ENCODE measurements at regions not wholly inside any gene's neighbourhood (a gene's known extent, or its start where the extent isn't known, plus 50 kb on each side); places are given as distances from the start of the nearest gene placed in this dataset.
"Not testable (repeated sequence)": the region's sequence is repeated elsewhere in the genome, so short reads cannot be mapped to it uniquely, and the experiment has no call there.

DNA sequence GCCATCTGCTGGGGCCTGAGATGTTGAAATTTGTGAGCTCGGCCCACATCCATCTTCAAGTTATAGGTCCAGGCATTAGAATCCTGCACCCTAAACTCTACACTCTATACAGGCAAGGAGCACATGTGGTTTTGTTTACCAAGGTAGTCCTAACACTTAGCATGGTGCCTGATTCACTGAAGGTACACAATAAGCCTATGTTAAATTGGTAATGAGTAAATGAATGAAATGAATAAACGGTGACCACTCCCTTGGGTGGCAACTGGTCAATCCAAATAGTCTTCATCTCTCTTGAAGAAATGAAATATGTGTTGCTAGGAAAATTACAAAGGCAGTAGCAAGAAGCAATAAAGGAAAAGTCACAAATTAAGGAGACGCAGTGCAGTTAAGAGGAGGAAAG is 359.3 kb upstream of the UBE2E2 start:
- no peak for DNase-seq

DNA sequence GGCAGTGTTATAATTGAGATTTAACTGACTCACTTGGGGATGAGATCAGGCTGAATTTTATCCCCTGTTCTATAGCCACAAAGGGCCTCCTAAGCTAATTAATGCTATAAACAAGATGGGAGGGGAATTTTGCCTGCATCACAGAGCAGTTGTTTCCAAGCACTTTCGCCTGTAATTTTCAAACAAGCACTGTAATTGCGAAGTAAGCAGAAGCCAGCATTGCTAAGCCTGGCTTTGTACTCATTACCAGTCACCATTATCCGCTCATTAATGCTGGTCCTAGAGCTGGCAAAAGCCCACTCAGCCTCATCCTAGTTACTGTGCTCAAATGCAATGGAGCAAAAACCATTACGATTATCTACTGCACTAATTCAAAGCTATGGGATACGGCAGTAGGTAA is 356.6 kb upstream of the UBE2E2 start:
- DNase-seq = no peak

DNA sequence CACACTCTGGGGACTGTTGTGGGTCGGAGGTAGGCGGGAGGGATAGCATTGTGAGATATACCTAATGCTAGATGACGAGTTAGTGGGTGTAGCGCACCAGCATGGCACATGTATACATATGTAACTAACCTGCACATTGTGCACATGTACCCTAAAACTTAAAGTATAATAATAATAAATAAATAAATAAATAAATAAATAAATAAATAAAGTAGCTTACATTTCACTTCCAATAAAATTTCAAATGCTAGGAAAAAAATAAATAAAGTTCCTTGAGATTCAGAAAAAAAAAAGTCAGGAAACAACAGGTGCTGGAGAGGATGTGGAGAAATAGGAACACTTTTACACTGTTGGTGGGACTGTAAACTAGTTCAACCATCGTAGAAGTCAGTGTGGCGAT is 353.5 kb upstream of the UBE2E2 start:
- DNase-seq = not testable (repeated sequence)

DNA sequence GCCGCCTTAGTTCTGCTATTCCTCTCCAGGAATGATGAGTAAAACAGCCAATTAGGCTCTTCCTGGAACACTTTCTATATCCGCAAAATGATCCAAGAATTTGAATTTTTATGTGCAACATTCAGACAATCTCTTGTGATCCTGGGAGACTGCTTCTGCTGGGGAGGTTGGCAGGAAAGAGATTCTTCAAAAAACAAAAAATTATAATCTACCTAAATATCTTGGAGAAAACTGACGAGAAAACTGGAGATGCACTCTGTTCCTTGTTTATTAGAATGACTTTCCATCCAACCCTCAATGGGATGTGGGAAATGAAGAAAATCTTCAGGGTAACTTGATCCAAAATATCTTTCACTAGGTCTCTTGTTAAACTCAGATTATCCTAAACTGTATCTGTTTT is 346.3 kb upstream of the UBE2E2 start:
- DNase-seq = no peak

DNA sequence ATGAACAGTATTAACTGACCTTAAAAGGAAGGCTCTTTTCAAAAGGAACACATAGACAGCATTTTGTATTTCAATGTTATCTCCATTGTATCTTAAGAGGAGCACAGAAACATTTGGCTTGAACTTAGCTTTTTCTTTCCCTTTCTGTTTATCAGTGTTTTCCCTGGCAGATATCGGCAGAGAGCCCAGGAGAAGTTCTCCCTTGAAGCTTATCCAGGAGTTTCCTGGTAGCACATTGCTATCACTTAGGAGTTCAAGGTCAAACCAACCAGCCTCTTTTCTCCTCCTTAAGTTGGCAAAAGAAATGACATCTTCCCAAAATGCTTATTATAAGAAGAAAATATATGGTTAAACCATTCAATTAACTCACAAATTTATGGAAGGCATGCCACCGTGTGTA is 344.6 kb upstream of the UBE2E2 start:
- DNase-seq = no peak

DNA sequence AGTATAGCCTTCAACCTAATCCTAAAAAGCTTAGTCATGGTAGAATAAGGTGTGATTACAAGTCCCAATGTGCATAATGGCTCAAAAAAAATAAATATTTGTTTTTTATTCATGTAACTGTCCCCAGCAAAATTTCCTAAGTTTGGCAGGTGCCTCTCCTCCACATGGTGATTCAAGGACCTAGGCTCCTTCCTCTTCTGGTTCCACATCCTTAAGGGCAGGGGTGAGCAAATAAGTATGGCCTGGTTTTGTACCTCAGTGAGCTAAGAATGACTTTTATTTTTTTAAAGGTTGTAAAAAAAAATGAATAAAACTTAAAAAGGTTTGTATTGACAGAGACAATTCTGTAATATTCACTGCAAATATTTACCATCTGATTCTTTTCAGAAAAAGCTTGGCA is 343.5 kb upstream of the UBE2E2 start:
- no peak for DNase-seq

DNA sequence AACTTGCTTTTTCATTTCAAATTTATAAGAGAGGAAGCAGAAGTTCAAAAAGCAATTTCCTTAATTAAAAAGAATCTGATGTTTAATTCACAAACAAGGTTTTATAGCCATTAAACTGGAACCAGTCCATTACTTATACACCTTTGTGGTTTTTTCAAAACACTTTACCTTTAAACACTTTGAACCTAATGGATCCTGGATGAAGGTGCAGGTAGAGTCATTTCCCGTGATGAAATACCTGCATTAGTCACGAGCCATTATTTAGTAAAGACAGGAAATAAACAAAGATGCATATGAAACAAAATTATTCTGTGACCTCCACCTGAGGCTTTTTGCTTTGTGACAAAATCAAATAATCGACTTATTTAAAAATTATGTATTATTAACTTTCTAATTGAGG is 341.7 kb upstream of the UBE2E2 start:
- no peak for DNase-seq

DNA sequence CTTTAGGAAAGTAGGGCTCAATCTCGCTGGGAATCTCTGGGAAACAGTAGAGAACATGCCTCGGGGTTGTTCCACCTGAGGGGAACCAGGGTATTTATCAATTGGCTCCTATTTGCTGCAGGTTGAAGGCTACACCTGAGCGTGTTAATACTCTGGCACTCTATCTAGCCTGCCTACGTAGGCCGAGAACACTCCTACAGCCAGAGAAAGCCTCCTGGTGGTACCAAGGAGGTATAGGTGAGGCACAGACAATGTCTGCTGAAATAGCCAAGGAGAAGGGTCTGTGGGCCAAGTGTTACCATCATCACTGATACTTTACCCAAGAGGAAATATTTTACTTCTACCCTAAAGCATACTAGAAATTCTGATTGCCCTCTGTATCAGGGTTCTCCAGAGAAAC is 341.0 kb upstream of the UBE2E2 start:
- DNase-seq = no peak

DNA sequence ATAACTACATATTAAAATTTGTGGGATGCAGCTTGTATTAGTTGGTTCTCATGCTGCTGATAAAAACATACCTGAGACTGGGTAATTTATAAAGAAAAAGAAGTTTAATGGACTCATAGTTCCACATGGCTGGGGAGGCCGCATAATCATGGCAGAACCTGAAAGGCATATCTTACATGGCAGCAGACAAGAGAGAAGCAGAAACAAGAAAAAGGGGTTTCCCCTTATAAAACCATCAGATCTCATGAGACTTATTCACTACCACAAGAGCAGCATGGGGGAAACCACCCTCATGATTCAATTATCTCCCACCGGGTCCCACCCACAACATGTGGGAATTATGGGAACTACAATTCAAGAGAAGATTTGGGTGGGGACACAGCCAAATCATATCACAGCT is 320.3 kb upstream of the UBE2E2 start:
- not testable (repeated sequence) for DNase-seq

DNA sequence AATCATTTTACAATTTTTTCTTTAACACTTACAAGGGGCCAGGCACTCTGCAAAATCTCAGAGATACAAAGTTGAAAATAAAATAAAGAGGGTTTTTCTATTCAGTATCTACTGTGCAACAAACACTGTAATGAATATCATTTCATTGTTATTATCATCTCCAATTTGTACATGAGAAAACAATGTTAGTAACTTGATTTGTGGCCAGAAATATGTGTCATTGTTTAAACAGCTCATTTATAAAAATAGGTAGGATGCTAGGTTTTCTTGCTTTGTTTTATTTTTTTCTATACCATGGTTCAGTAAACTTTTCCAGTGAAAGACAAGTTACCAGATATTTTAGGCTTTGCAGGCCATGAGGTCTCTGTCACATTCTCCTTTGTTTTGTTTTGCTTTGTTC is 318.1 kb upstream of the UBE2E2 start:
- DNase-seq = no peak

DNA sequence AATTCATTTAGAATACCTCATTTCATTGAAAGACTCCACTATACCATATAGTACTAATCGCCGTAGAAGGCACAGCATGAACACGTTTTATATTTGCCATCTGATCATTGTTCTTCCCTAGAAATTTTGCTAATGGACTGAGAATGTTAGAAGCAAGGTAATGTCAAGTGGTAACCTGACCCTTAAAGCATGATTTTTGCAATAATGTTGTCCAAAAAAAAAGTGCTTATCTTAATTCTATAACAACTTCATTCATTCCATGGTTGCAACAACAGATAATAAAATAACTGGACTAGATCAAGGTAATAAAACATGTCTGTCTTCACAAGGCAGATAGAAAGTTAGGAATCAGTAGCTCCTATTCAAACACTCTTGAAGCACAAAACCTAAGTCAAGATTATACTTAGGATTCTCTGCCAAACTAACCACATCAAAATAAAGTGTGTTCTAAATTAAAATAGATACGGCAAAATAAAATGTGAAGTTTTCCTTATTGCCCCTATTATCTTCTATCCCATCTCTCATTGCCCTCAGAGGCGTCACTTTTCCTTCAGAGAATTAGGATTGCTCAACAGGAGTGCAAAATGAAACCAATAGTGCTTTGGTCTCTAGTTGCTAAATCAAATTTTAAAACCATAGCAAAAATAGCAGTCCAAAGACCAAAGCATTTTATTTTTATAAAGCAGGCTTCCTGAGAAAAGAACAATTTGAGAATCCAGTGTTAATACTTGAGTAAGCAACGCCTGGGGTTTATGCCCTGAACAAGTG is 317.4 kb upstream of the UBE2E2 start:
- DNase-seq = no peak

DNA sequence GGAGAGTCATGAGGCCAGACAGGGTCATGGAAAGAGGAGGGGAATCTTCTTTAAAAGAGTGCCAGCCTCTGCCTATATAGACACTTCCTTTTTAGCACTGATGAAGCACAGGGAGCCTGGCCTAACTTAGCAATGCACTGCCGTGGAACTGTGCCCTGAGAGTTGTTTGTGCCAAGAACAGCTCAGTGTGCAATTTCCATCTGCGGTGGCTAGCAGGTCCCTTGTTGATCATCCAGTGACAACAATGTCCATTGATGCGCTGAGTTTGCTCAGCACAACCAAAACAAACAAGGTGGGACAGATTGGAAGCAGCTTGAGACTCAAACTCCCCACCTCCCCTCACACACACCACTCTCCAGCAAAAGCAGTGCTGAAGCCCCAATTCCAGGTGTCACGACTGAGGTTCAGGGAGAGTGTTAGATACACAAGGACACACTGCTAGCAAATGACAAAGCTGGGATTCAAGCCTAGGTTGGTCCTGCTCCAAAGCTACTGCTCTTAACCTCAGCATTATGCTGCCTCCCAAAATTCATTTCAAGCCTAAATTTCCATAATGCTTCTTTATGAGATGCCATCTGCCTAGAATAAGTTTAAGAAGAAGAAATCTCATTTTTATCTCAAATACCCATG is 316.6 kb upstream of the UBE2E2 start:
- DNase-seq = no peak

DNA sequence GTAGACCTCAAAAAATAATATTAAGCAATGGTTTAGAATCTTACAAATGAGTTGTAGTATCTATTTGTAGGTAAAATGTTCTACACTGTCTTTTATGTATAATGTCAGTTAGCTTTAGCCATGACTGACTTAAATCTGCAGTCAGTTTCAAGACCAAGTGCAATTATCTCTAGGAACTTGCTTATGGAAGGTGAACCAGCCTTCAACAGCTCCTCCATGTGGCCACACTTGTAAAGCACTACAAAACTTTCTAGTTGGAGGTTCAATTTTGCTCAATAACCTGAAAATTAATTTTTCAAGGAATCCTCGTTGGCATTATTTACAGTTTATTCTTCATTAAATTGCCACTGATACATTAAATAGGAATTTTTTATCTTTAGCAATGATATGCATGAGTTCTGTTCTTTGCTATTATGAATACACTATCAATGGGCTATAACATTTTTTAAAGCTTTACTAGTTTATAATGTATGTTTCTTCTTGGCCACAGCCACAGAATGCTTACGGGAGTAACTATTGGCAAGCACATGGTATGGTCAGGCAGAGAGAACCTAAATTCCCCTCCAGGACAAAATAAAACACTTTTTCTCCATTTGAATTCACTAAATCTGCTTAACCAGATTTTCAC is 315.3 kb upstream of the UBE2E2 start:
- DNase-seq = no peak

DNA sequence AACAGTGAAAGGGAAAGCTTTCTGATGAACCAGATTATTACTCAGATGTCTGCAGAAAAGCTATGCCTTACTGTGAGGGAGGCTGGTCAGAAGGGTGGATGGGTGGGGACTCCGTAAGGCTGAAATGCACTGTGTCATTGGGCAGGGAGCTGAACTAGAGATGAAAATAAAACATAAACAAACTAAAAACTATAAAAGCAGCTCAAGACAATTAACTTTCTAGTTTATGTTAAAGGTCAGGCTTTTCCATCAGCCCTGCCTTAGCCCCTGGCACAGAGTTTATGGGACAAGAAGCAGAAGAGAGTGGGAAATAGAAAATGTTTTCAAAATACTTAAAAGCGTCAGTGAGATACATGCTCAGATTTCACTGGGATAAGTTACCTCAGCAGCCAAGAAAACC is 310.0 kb upstream of the UBE2E2 start:
- DNase-seq = no peak

DNA sequence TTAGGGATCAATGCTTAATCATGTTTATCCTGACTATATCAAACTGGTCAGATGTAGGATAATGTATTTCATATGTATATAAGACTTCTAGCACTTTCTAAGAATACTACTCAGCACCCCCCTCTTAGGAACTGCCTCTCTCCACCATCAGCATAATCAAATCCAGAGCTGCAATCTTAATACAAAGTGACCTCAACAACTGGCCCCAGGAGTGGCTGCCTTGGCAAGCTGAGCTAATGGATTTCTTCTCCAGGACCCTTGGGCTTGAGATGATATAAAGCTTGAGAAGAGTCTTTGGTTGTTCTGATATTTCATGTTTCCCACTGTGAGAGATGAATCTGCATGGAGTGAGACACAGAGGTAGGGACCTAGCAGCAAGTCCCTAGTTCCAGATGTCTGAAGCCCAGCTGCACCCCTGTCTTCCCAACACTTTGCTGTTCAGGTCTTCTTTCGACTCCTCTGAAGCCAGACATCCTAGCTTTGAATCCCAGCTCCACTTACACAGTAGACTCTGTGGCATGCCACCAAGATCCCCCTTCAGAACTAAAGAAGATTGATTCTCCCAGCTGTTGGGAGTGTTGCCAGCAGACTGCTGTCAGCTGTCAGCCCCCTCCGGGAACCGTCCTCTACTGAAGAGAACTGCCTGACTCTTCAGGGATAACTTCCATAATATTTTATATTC is 309.3 kb upstream of the UBE2E2 start:
- DNase-seq = no peak

DNA sequence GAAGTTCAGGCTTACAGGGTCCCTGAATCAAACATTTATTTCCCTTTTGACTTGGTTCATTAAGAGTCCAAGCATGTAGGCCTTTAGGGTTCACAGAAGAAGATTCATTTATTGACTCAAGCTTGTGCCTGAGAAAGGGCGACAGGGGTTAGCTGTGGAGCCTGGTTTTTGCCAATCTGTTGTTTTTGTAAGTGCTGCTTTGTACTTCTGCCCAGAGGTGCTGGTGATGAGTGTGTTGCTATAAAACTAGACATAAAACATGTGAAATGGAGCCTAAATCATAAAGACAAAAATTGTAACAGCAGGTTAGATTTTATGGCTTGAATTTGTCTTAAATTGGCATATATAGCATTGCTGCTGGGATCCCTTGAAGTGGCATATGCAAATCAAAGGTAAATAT is 308.3 kb upstream of the UBE2E2 start:
- no peak for DNase-seq

DNA sequence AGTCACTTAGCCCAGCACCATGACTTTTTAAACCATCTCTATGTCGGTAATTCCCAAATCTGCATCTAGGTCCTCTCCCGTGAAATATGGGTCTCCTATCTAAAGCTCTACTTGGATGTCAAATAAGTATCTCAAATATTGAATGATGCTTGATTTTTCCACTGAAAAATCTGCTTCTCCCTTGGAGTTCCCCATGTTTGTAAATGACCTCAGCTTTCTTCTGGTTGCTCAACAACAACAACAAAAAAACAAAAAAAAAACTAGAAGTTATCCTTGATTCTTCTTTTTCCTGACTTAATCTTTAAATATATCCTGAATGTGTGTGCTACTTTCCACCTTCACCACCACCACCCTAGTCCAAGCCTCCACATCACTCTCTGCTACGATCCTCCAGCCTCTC is 307.5 kb upstream of the UBE2E2 start:
- DNase-seq = no peak

DNA sequence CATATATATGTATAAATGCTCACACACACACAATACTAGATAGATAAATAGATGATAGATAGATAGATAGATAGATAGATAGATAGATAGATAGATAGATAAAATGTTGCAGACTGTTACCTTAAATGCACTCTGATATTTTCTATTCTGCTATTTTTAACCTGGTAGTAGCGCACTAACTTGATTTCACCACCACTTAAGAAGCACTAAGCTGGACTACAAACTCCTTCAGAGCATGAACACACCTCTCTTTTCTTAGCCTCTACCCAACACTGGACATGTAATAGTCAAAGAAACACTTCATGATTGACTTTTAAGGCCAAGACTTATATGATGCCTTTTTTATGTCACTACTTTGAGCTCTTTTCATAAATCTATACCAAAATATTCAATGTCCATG is 304.6 kb upstream of the UBE2E2 start:
- no peak for DNase-seq

DNA sequence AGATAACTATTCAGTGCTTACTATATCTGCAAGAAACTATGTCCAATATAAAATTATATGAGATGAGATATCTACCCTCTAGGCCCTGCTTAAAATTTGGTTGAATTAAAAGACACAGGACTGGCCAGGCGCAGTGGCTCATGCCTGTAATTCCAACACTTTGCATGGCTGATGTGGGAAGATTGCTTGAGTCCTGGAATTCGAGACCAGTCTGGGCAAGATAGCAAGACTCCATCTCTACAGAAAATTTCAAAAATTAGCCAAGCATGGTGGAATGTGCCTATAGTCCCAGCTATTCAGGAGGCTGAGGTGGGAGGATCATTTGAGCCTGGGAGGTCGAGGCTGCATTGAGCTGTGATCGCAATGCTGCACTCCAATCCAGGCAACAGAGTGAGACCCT is 303.7 kb upstream of the UBE2E2 start:
- DNase-seq = no peak

DNA sequence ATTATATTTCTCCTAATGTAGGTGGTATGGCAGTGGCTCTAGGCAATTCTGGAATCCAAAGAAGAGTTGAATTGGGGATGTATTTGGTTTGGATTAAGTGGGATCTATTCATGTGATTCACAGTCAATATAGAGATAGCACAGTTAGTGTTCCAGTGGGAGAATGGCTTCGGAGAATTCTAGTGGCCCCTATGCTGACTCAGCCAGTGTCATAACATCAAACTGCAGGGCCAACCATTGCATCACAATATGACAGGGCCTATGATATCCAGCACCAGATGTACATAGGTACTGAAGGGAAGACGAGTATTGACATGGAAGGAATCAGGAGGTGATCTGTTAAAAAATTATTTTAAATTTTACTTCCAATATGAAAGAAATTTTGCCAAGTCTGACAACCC is 302.8 kb upstream of the UBE2E2 start:
- no peak for DNase-seq

DNA sequence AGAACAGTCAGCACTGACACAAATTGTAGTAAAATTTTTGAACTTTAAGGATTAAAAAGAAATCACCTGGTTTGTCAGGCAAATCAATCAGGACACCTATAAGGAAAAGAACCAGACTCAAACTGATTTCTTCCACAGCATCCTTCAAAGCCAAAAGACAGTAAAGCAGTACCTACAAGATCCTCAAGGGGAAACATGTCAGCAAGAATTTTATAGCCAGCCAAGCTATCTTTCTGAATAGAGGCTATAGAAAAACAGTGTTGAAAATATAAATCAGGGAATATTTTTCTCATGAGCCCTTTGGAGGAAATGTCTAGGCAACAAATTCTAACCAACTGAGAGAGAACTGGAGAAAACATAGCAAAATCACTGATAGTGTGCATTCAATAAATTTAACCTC is 301.4 kb upstream of the UBE2E2 start:
- no peak for DNase-seq

DNA sequence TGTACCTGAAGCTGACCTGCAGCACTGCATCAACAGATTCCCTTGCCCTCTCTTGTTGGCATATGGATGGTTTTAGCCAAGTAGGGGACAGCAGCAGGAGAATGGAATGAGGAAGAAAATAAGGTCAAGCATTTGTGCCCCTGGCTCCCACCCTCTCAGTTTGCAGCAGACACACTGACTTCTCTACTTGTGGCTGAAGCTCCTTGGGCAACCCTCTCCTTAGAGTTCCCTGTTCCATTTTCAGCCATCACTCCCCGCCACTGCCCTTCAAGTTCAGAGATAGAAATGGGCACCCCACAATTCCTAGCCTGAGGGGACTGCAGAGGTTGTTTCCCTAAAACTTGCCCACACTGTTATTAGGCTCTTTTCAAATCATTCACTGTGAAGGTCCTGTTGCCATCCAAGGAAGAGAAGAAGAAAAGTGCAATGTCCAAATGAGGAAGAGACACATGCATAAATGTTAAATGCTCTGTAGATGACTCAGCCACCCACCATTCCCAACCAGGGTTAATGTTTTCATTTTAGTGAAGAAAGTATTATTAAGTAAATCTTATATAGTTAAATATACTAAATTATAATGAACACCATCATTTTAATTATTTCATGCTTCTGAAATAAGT is 295.9 kb upstream of the UBE2E2 start:
- DNase-seq = no peak

DNA sequence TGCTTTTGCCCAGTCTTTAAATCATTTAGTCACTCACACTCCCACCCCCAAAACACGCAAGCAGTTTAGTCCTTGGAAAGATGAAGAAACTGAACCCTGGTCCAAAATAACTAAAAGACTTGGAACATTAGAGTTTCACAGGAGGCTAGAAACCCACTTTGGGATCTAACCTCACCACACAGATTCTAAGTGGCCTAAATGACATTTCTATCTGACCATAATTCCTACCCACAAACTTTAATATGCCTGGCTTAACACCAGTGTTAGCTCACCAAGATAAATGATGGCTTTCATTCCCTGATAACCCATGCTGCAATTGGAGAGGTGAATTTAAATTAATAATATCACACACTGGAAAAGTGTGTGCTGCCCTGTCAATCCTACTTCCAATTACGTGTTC is 295.3 kb upstream of the UBE2E2 start:
- DNase-seq = no peak
